Right atrium auricular region (tissue), 2 donors: ENCODE measurements at regions not wholly inside any gene's neighbourhood (a gene's known extent, or its start where the extent isn't known, plus 50 kb on each side); places are given as distances from the start of the nearest gene placed in this dataset.

ENCODE experiments used
- DNase-seq: peaks from one replicate; pipeline ENCODE4 v3.0.0-alpha.2; 2019; ENCODE audit warnings: low spot score
- H3K27ac ChIP-seq, 2 donors: fragments of 200-600 bp; sonication (generic); 1 replicate in 1 of 2; 2 replicates in 1 of 2; pipeline ENCODE4 v1.5.1; 2016 to 2019
- H3K27me3 ChIP-seq, 2 donors: fragments of 200-600 bp; sonication (generic); one replicate each; pipeline versions ENCODE4 v1.5.1 to v1.6.0; 2017 to 2019
- H3K36me3 ChIP-seq: fragments of 200-600 bp; sonication (generic); one replicate; pipeline ENCODE4 v1.5.1; 2016
- H3K4me1 ChIP-seq, 2 donors: fragments of 200-600 bp; sonication (generic); one replicate each; pipeline versions ENCODE4 v1.5.1 to v1.6.0; 2017 to 2019
- H3K4me3 ChIP-seq, 2 donors: fragments of 200-600 bp; sonication (generic); 1 replicate in 1 of 2; 2 replicates in 1 of 2; pipeline ENCODE4 v1.5.1; 2017 to 2019; ENCODE audit warnings: mild to moderate bottlenecking in 1 of 2, moderate library complexity in 1 of 2
- H3K9me3 ChIP-seq, 2 donors: fragments of 200-600 bp; sonication (generic); one replicate each; pipeline ENCODE4 v1.5.1; 2019
- CTCF ChIP-seq, 2 donors: fragments of 200-600 bp; sonication (generic); IDR thresholded peaks; one replicate each; pipeline ENCODE4 v1.5.1; 2019; ENCODE audit warnings: antibody characterized with exemption in 2 of 2

DNA sequence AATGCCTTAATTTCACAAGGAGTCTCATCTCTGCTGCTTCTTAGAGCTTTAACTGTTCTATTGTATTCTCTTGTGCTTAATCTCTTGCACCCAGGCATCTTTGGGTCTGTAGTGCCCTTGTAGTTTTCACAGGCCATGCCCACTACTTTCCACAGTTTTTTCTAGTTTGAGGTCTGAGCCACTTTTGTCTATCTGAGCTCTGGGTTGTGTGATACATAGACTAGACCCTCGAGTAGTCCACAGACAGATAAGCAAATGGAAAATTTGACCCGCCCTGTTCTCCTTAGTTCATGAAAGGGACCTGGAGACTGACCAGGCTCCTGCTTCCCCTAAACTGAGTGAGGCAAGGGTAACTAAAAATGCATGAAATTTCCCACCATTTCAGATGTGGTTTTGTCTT is 466.8 kb upstream of the ZEB2 start:
- Histone ChIP-seq H3K9me3 (peaks cover 0 to 19% of the 10 kb centered on the region in 2 donors), H3K36me3 (no peaks in the 10 kb centered on the region), H3K4me3 (no peak overlapping the region), H3K27me3 (no peaks in the 10 kb centered on the region), H3K4me1 (no peaks in the 10 kb centered on the region), H3K27ac (no peak overlapping the region)
- no peak for TF ChIP-seq CTCF (IDR thresholded peaks at IDR 0.05)
- no peak for DNase-seq

- TF ChIP-seq CTCF (IDR thresholded peaks at IDR 0.05) = no peak
- H3K36me3 ChIP-seq = no peaks in the 10 kb centered on the region
- H3K4me3 ChIP-seq = no peak overlapping the region
- H3K9me3 ChIP-seq = peaks cover 0 to 19% of the 10 kb centered on the region in 2 donors
- no peak for DNase-seq
- no peaks in the 10 kb centered on the region for H3K27me3 ChIP-seq
- H3K4me1 ChIP-seq = no peaks in the 10 kb centered on the region
- H3K27ac ChIP-seq = no peak overlapping the region
Measured at GRCh38 chr2:144984038-144984437, 464.1 kb upstream of the ZEB2 start.

GRCh38 chr2:144983107-144983506 is 463.2 kb upstream of the ZEB2 start:
- no peak for DNase-seq
- Histone ChIP-seq H3K4me1 (no peaks in the 10 kb centered on the region), H3K9me3 (peaks cover 0 to 19% of the 10 kb centered on the region in 2 donors), H3K27ac (no peak overlapping the region), H3K4me3 (no peak overlapping the region), H3K27me3 (no peaks in the 10 kb centered on the region), H3K36me3 (no peaks in the 10 kb centered on the region)
- no peak for TF ChIP-seq CTCF (IDR thresholded peaks at IDR 0.05)

GRCh38 chr2:144982481-144982880 is 462.6 kb upstream of the ZEB2 start:
- Histone ChIP-seq H3K27ac (no peak overlapping the region), H3K27me3 (no peaks in the 10 kb centered on the region), H3K4me1 (no peaks in the 10 kb centered on the region), H3K36me3 (no peaks in the 10 kb centered on the region), H3K4me3 (no peak overlapping the region), H3K9me3 (peaks cover 0 to 19% of the 10 kb centered on the region in 2 donors)
- no peak for DNase-seq
- TF ChIP-seq CTCF (IDR thresholded peaks at IDR 0.05) = no peak

- TF ChIP-seq CTCF (IDR thresholded peaks at IDR 0.05) = no peak
- no peaks in the 10 kb centered on the region for H3K27me3 ChIP-seq
- no peaks in the 10 kb centered on the region for H3K4me1 ChIP-seq
- DNase-seq = no peak
- no peak overlapping the region for H3K4me3 ChIP-seq
- no peaks in the 10 kb centered on the region for H3K36me3 ChIP-seq
- no peaks in the 10 kb centered on the region for H3K9me3 ChIP-seq
- no peak overlapping the region for H3K27ac ChIP-seq
Measured at GRCh38 chr2:144975881-144976280, 456.0 kb upstream of the ZEB2 start.

GRCh38 chr2:144972676-144973075 is 452.8 kb upstream of the ZEB2 start:
- no peak for DNase-seq
- no peak for TF ChIP-seq CTCF (IDR thresholded peaks at IDR 0.05)
- Histone ChIP-seq H3K4me1 (no peaks in the 10 kb centered on the region), H3K27me3 (no peaks in the 10 kb centered on the region), H3K4me3 (no peak overlapping the region), H3K9me3 (peaks cover 0 to 5% of the 10 kb centered on the region in 2 donors), H3K27ac (no peak overlapping the region), H3K36me3 (no peaks in the 10 kb centered on the region)
